SK-N-SH (cell line): ENCODE measurements at regions not wholly inside any gene's neighbourhood (a gene's known extent, or its start where the extent isn't known, plus 50 kb on each side); places are given as distances from the start of the nearest gene placed in this dataset.

Experiments
- CHD2 ChIP-seq: fragments of 150-350 bp; IDR thresholded peaks from 2 replicates; pipeline ENCODE4 v1.6.1; 2018; ENCODE audit warnings: low read length; ENCODE audit not compliant: partially characterized antibody
- EZH2phosphoT487 ChIP-seq: fragments of 200-600 bp; sonication (generic); IDR thresholded peaks from 2 replicates; pipeline ENCODE4 v1.6.1; 2017; ENCODE audit warnings: low read depth, mixed run types, mild to moderate bottlenecking, antibody characterized with exemption, moderate library complexity, borderline replicate concordance
- FOXM1 ChIP-seq: IDR thresholded peaks from 2 replicates; pipeline ENCODE4 v1.4.0; 2012; ENCODE audit warnings: low read depth, mild to moderate bottlenecking
- GABPA ChIP-seq: IDR thresholded peaks from 2 replicates; pipeline ENCODE4 v1.4.0; 2012; ENCODE audit warnings: low read depth, mild to moderate bottlenecking
- JUND ChIP-seq: IDR thresholded peaks from 2 replicates; pipeline ENCODE4 v1.4.0; 2012
- MXI1 ChIP-seq: IDR thresholded peaks from 2 replicates; pipeline ENCODE4 v1.6.1; 2012; ENCODE audit warnings: mild to moderate bottlenecking, low read depth, low read length, improper control_type of control experiment
- NRF1 ChIP-seq: IDR thresholded peaks from 2 replicates; pipeline ENCODE4 v1.6.1; 2012; ENCODE audit warnings: low read depth, mild to moderate bottlenecking, low read length
- TAF1 ChIP-seq: IDR thresholded peaks from 2 replicates; pipeline ENCODE4 v1.6.1; 2012; ENCODE audit warnings: low read depth, mild to moderate bottlenecking, low read length, moderate library complexity, borderline replicate concordance
- YY1 ChIP-seq: IDR thresholded peaks from 2 replicates; pipeline ENCODE4 v1.4.0; 2012; ENCODE audit warnings: low read depth, mild to moderate bottlenecking
- TF ChIP-seq, protein P1 (sequence below): fragments of 200-600 bp; sonication (generic); IDR thresholded peaks from 2 replicates; pipeline ENCODE4 v1.6.1; 2017; ENCODE audit warnings: antibody characterized with exemption, mild to moderate bottlenecking, moderate library complexity
- TF ChIP-seq, protein P2 (sequence below): IDR thresholded peaks from 2 replicates; pipeline ENCODE4 v1.4.0; 2012; ENCODE audit warnings: low read depth

DNA sequence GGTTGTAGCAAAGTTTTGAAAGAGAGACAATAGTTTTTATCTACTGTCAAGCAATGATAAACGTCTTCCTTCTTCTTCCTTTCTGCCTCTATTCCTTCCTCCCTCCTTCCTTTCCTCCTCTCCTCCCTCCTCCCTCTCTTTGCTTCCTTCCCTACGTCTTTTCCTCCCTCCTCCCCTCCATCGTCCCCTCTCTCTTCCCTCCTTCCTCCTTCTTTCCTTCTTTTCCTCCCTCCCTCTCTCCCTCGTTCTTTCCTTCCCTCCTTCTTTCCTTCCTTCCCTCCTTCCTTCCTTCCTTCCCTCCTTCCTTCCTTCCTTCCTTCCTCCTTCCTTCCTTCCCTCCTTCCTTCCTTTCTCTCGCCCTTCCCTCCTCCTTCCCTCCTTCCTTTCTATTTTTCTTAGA, 82.8 kb upstream of the KCNA1 start:
- TF ChIP-seq JUND (no peak), MXI1 (no peak), TAF1 (no peak), YY1 (no peak), NRF1 (no peak), CHD2 (no peak), GABPA (no peak), FOXM1 (no peak), EZH2phosphoT487 (no peak)
- TF ChIP-seq, protein P1, sequence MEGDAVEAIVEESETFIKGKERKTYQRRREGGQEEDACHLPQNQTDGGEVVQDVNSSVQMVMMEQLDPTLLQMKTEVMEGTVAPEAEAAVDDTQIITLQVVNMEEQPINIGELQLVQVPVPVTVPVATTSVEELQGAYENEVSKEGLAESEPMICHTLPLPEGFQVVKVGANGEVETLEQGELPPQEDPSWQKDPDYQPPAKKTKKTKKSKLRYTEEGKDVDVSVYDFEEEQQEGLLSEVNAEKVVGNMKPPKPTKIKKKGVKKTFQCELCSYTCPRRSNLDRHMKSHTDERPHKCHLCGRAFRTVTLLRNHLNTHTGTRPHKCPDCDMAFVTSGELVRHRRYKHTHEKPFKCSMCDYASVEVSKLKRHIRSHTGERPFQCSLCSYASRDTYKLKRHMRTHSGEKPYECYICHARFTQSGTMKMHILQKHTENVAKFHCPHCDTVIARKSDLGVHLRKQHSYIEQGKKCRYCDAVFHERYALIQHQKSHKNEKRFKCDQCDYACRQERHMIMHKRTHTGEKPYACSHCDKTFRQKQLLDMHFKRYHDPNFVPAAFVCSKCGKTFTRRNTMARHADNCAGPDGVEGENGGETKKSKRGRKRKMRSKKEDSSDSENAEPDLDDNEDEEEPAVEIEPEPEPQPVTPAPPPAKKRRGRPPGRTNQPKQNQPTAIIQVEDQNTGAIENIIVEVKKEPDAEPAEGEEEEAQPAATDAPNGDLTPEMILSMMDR: no peak
- TF ChIP-seq, protein P2, sequence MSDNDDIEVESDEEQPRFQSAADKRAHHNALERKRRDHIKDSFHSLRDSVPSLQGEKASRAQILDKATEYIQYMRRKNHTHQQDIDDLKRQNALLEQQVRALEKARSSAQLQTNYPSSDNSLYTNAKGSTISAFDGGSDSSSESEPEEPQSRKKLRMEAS: no peak
